ENCODE measurements at regions not wholly inside any gene's neighbourhood (a gene's known extent, or its start where the extent isn't known, plus 50 kb on each side); places are given as distances from the start of the nearest gene placed in this dataset.

DNA sequence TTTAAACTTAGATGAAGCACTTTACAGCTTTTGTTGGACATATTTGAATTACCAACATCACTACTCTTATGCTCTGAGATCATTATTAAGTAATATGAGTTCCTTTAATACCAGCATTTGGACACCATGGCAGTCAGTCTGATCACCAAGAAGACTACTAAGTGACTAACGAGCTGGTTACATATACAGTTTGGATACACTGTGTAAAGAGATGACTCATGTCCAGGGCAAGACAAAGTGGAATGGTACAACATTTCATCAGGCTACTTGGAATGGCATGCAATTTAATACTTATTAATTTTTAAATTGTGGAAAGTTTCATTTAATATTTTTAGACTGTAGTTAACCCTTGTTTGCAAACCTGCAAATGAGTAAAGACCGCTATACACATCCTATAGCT, 237.4 kb upstream of the PRDM9 start:
- no peak for TF ChIP-seq EZH2 (IDR thresholded peaks at IDR 0.05; ENCODE audit: borderline replicate concordance)
- TF ChIP-seq, protein P1, sequence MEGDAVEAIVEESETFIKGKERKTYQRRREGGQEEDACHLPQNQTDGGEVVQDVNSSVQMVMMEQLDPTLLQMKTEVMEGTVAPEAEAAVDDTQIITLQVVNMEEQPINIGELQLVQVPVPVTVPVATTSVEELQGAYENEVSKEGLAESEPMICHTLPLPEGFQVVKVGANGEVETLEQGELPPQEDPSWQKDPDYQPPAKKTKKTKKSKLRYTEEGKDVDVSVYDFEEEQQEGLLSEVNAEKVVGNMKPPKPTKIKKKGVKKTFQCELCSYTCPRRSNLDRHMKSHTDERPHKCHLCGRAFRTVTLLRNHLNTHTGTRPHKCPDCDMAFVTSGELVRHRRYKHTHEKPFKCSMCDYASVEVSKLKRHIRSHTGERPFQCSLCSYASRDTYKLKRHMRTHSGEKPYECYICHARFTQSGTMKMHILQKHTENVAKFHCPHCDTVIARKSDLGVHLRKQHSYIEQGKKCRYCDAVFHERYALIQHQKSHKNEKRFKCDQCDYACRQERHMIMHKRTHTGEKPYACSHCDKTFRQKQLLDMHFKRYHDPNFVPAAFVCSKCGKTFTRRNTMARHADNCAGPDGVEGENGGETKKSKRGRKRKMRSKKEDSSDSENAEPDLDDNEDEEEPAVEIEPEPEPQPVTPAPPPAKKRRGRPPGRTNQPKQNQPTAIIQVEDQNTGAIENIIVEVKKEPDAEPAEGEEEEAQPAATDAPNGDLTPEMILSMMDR (IDR thresholded peaks at IDR 0.05; ENCODE audit: poor library complexity), result no peak
- TF ChIP-seq EZH2phosphoT487 (IDR thresholded peaks at IDR 0.05; ENCODE audit: low read depth, severe bottlenecking, unreplicated experiment), result no peak

Data from hepatocyte (in vitro differentiated cells).